ENCODE measurements at regions not wholly inside any gene's neighbourhood (a gene's known extent, or its start where the extent isn't known, plus 50 kb on each side); places are given as distances from the start of the nearest gene placed in this dataset.

DNA sequence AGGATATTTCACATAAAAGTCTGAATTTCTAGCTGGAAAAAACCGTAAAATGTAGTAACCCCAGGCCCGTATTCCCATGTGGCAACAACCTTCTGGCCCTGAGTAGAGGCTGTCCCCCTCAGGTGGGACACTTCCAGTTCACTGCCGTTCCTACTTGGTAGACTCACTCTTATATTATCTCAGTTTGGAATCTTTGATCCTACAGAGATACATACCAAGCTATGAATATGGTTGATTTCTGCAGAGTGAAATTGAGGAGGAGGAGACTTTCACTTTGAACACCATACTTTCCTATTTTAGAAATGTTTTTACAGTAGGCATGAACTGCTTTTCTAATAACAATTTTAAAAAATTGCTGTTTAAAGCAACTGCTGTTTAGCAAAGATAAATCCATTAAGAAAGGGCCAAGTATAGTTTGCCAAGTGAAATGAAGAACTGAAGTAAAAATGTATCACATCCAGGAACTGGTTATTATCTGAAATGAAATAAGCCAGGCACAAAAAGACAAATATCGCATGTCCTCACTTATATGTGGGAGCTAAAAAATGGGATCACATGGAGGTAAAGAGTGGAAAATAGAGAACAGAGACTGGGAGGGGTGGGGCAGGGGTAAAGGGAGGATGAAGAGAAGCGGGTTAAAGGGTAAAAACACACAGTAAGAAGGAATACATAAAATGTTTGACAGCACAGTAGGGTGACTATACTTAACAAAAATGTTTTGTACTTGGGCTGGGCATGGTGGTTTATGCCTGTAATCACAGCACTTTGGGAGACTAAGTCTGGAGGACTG lies 92.8 kb upstream of the METAP2 start:
- no peak for TF ChIP-seq CTCF (IDR thresholded peaks at IDR 0.05)
- no peak for TF ChIP-seq EP300 (IDR thresholded peaks at IDR 0.05)
